ENCODE measurements at regions not wholly inside any gene's neighbourhood (a gene's known extent, or its start where the extent isn't known, plus 50 kb on each side); places are given as distances from the start of the nearest gene placed in this dataset.

DNA sequence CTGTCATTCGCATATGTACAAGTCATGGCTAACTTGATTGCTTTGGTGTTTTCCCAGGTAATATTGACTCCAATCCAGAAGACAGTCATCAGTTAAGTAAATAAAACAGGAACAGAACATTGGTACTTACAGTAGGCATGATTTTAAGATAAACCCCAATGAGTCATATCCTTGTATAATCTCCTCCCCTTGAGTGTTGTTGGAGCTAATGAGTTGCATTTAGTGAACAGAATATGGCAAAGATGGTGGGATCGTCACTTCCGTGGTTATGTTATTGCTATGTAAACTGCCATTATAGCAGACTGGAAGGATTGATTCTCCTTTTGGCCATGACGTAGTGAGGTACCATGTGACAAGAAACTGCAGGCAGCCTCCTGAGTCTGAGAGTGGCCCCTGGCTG, 102.2 kb downstream of the TMX1 start:
- no peak overlapping the region for H3K4me3 ChIP-seq (ENCODE audit: low read length)
- DNase-seq (ENCODE audit: low read depth): peak; percentile 38
- TF ChIP-seq, protein P1, sequence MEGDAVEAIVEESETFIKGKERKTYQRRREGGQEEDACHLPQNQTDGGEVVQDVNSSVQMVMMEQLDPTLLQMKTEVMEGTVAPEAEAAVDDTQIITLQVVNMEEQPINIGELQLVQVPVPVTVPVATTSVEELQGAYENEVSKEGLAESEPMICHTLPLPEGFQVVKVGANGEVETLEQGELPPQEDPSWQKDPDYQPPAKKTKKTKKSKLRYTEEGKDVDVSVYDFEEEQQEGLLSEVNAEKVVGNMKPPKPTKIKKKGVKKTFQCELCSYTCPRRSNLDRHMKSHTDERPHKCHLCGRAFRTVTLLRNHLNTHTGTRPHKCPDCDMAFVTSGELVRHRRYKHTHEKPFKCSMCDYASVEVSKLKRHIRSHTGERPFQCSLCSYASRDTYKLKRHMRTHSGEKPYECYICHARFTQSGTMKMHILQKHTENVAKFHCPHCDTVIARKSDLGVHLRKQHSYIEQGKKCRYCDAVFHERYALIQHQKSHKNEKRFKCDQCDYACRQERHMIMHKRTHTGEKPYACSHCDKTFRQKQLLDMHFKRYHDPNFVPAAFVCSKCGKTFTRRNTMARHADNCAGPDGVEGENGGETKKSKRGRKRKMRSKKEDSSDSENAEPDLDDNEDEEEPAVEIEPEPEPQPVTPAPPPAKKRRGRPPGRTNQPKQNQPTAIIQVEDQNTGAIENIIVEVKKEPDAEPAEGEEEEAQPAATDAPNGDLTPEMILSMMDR (conservative IDR thresholded peaks at IDR 0.05; ENCODE audit: low read depth, low read length): no peak

DNA sequence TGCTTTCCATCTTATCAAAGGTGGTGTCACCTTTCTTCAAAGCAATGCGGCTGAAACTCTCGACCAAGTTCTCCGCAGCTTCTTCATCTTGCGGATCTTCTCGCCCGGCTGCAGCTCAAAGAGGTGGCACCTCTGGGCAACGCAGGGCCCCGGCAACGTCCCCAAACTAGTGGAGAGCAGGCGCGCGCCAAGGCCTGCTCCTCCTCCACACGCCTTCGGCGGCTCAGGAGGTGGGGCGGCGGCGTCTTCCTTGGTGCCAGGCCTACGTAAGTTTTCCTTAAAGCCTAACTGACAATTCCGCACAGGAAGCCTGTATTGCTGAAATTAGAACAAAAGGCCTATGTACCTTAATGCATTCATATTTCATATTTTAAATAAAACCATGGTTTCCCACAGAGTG, 112.0 kb downstream of the TMX1 start:
- DNase-seq (ENCODE audit: low read depth): no peak
- no peak overlapping the region for H3K4me3 ChIP-seq (ENCODE audit: low read length)
- TF ChIP-seq, protein P1 (conservative IDR thresholded peaks at IDR 0.05; ENCODE audit: low read depth, low read length): no peak

DNA sequence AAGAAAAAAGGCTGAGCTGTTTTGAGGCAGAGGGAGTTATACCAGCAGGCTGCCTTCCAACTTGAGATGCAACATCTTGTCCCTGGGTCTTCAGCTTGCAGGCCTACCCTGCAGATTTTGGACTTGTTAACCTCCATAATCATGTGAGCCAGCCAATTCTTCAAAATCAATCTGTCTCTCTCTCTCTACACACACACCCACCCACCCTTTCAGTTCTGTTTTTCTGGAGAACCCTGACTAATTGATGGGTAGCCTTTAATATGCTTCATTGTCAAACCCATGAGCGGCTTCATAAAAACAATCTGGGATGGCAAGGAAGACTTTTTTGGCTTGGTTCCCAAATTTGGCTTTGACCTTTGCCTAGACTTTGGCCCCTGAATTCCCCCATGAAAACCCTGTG, 113.9 kb downstream of the TMX1 start:
- no peak for DNase-seq (ENCODE audit: low read depth)
- TF ChIP-seq, protein P1 (conservative IDR thresholded peaks at IDR 0.05; ENCODE audit: low read depth, low read length): no peak
- no peak overlapping the region for H3K4me3 ChIP-seq (ENCODE audit: low read length)

DNA sequence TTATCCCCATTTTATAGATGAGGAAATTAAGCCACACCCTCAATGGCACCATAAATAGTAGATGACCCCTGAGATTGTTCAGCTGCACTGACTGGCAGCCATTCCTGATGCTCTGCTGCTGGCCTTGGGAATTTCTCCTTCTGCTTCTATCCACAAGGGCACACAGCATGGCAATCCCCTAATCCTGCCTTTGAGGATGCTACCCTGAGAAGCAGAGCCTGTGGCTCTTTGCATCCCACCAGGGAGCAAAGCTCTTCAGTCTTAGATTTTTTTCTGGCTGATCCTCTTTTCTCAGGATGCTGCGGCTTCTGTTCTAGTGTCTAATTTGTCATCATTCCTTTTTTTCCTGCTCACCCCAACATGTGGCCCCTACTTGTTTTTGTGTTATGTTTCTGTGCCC, 114.8 kb downstream of the TMX1 start:
- no peak overlapping the region for H3K4me3 ChIP-seq (ENCODE audit: low read length)
- no peak for DNase-seq (ENCODE audit: low read depth)
- TF ChIP-seq, protein P1 (conservative IDR thresholded peaks at IDR 0.05; ENCODE audit: low read depth, low read length): no peak

DNA sequence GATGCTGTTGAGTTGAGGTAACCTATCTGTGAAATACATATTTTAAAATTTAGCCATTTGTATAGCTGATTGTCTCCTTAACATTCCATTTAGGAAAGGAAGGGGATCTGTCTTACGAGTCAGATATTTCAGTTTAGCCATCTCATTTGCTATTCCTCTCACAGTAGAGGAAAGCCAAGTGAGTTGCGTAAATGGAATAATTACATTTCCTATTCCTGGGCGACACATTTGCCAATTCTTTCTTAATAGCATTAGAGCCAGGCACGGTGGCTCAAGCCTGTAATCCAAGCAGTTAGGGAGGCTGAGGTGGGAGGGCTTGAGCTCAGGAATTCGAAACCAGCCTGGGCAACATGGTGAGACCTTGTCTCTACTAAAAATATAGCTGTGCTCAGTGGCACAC, 116.3 kb downstream of the TMX1 start:
- H3K4me3 ChIP-seq (ENCODE audit: low read length): no peak overlapping the region
- no peak for DNase-seq (ENCODE audit: low read depth)
- TF ChIP-seq, protein P1 (conservative IDR thresholded peaks at IDR 0.05; ENCODE audit: low read depth, low read length): no peak

DNA sequence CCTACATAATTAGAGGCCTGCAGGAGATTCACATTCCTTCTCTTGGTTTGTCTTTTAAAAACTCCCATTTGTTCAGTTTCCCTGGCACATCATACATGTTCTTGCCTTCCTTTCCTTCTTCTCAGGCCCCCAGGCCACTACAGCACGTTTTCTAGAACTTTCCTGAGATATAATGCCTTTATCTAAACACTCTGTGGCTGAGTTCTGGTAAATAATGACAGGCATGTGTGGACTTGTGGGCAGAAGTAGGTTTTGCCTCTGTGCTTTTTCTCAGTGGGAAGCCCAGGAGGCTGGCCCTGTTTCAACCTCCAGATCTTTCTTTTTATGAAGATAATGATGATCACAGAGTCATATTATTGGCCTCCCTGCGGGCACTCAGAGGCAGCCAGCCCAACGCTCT, 117.2 kb downstream of the TMX1 start:
- DNase-seq (ENCODE audit: low read depth): no peak
- no peak overlapping the region for H3K4me3 ChIP-seq (ENCODE audit: low read length)

DNA sequence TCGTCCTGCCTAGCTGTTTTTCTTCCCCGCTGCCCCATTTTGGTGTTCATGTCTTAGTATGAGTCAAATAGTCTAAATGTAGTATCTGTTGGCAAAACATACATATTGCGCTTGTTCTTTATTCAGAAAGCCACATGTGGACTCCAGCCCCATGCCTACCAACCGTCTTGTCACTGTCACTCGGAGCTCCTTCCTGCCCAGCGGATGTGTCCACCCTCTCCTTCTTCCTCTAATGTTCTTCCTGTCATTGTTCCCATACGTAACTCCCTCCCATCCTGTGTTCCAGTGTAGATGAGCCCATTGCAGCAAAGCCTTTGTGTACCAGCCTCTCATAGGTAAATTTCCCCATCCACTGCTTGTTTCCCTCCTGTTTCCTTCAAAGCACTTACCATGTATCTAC, 120.5 kb downstream of the TMX1 start:
- no peak overlapping the region for H3K4me3 ChIP-seq (ENCODE audit: low read length)
- TF ChIP-seq, protein P1 (conservative IDR thresholded peaks at IDR 0.05; ENCODE audit: low read depth, low read length): no peak
- DNase-seq (ENCODE audit: low read depth): no peak

More for the DNA sequence above, 117.2 kb downstream of the TMX1 start:
- TF ChIP-seq, protein P1 (conservative IDR thresholded peaks at IDR 0.05; ENCODE audit: low read depth, low read length): no peak
